Gastrocnemius medialis (tissue), 4 donors: ENCODE measurements at regions not wholly inside any gene's neighbourhood (a gene's known extent, or its start where the extent isn't known, plus 50 kb on each side); places are given as distances from the start of the nearest gene placed in this dataset.

Experiments used
- ATAC-seq, 2 donors: fragments of 150-250 bp; one replicate each; pipeline ENCODE4 v1.9.1; 2016
- DNase-seq, 2 donors: peaks; one replicate each; pipeline ENCODE4 v3.0.0-alpha.2; 2019
- H3K27ac ChIP-seq, 4 donors: fragments of 200-600 bp; sonication (generic); 1 replicate in 1 of 4; 2 replicates in 3 of 4; pipeline ENCODE4 v1.5.1; 2016 to 2018; ENCODE audit warnings: mild to moderate bottlenecking in 2 of 4, moderate library complexity in 1 of 4
- H3K27me3 ChIP-seq, 3 donors: fragments of 200-600 bp; sonication (generic) in 2 of 3; 1 replicate in 1 of 3; 2 replicates in 2 of 3; pipeline versions ENCODE4 v1.5.1 to v1.6.0; 2016 to 2019; ENCODE audit warnings: mild to moderate bottlenecking in 1 of 3, moderate library complexity in 1 of 3
- H3K36me3 ChIP-seq, 2 donors: fragments of 200-600 bp; sonication (generic) in 1 of 2; one replicate each; pipeline ENCODE4 v1.5.1; 2017 to 2018
- H3K4me1 ChIP-seq, 2 donors: fragments of 200-600 bp; sonication (generic) in 1 of 2; one replicate each; pipeline ENCODE4 v1.5.1; 2016 to 2017; ENCODE audit warnings: mild to moderate bottlenecking in 2 of 2
- H3K4me3 ChIP-seq, 4 donors: fragments of 200-600 bp; sonication (generic) in 3 of 4; 1 replicate in 1 of 4; 2 replicates in 3 of 4; pipeline ENCODE4 v1.5.1; 2016 to 2019; ENCODE audit warnings: mild to moderate bottlenecking in 2 of 4
- H3K9me3 ChIP-seq, 3 donors: fragments of 200-600 bp; sonication (generic) in 2 of 3; 1 replicate in 1 of 3; 2 replicates in 2 of 3; pipeline ENCODE4 v1.5.1; 2016 to 2019
- CTCF ChIP-seq, 5 experiments: fragments of 450-650 bp in 3 of 5; fragments of 200-600 bp in 2 of 5; sonication (generic) in 2 of 5; IDR thresholded peaks in 4 of 5; conservative IDR thresholded peaks in 1 of 5; 1 replicate in 4 of 5; 2 replicates in 1 of 5; pipeline ENCODE4 v1.5.1; 2016 to 2019; ENCODE audit warnings: antibody characterized with exemption in 5 of 5, mild to moderate bottlenecking in 3 of 5, moderate library complexity in 3 of 5
- POLR2A ChIP-seq, 2 donors: fragments of 450-650 bp; IDR thresholded peaks; one replicate each; pipeline ENCODE4 v1.6.1; 2017; ENCODE audit warnings: antibody characterized with exemption in 2 of 2, mild to moderate bottlenecking in 2 of 2, moderate library complexity in 2 of 2
- in situ Hi-C, 4 donors: fragments of 200-750 bp; cut with MboI; loops; one replicate each; pipeline versions ENCODE4 v1.15.0 to v1.8.0; 2017; ENCODE audit warnings: low sequenced_read_pairs in 4 of 4
- intact Hi-C: fragments of 100-400 bp; cut with DNase I; formaldehyde crosslinking; loops from one replicate; pipeline ENCODE4 v1.15.1; 2023; ENCODE audit warnings: low total_unique reads

GRCh38 chr2:236974752-236975151, 110.9 kb upstream of the COPS8 start:
- Histone ChIP-seq H3K27me3 (peaks cover 0 to 16% (median 0%) of the 10 kb centered on the region in 3 donors), H3K27ac (peak overlapping the region in 1 of 4 donors; percentile 56), H3K4me3 (no peak overlapping the region), H3K4me1 (no peaks in the 10 kb centered on the region), H3K9me3 (no peaks in the 10 kb centered on the region), H3K36me3 (no peaks in the 10 kb centered on the region)
- no peak for DNase-seq
- intact Hi-C loops = loop anchor here (5.0 kb wide), 1 partner anchor 312 kb away; no protein-coding TSS in a partner anchor
- TF ChIP-seq POLR2A (IDR thresholded peaks at IDR 0.05) = no peak
- no peak for TF ChIP-seq CTCF (IDR thresholded peaks at IDR 0.05 in 4 of 5, conservative IDR thresholded peaks at IDR 0.05 in 1 of 5)
- in situ Hi-C loops = no loop called here
- ATAC-seq = no peak

- Histone ChIP-seq H3K4me1 (no peaks in the 10 kb centered on the region), H3K36me3 (no peaks in the 10 kb centered on the region), H3K27me3 (peaks cover 0 to 16% (median 0%) of the 10 kb centered on the region in 3 donors), H3K4me3 (no peak overlapping the region), H3K27ac (peak overlapping the region; percentile 39 to 56 (median 44)), H3K9me3 (no peaks in the 10 kb centered on the region)
- no peak for TF ChIP-seq POLR2A (IDR thresholded peaks at IDR 0.05)
- TF ChIP-seq CTCF (IDR thresholded peaks at IDR 0.05 in 4 of 5, conservative IDR thresholded peaks at IDR 0.05 in 1 of 5) = no peak
- in situ Hi-C loops (no loop called here), intact Hi-C loops (no loop called here)
- DNase-seq (no peak), ATAC-seq (no peak)
Observed at GRCh38 chr2:236975766-236976165, 109.9 kb upstream of the COPS8 start.

- no peaks in the 10 kb centered on the region for H3K4me1 ChIP-seq
- H3K27me3 ChIP-seq = peaks cover 0 to 13% (median 0%) of the 10 kb centered on the region in 3 donors
- in situ Hi-C loops (no loop called here), intact Hi-C loops (no loop called here)
- no peaks in the 10 kb centered on the region for H3K9me3 ChIP-seq
- ATAC-seq (peak; percentile 57 to 68), DNase-seq (peak in 1 of 2 donors; percentile 53)
- H3K27ac ChIP-seq = peak overlapping the region; percentile 47 to 65 (median 58)
- no peaks in the 10 kb centered on the region for H3K36me3 ChIP-seq
- peak in 1 of 2 donors; percentile 9 for TF ChIP-seq POLR2A (IDR thresholded peaks at IDR 0.05)
- no peak for TF ChIP-seq CTCF (IDR thresholded peaks at IDR 0.05 in 4 of 5, conservative IDR thresholded peaks at IDR 0.05 in 1 of 5)
- no peak overlapping the region for H3K4me3 ChIP-seq
Observed at GRCh38 chr2:236976266-236977062, 109.2 kb upstream of the COPS8 start.

GRCh38 chr2:236977063-236977851, 108.4 kb upstream of the COPS8 start:
- Histone ChIP-seq H3K36me3 (no peaks in the 10 kb centered on the region), H3K27me3 (peaks cover 0 to 8% (median 0%) of the 10 kb centered on the region in 3 donors), H3K4me3 (no peak overlapping the region), H3K4me1 (no peaks in the 10 kb centered on the region), H3K27ac (peak overlapping the region; percentile 44 to 65 (median 58)), H3K9me3 (no peaks in the 10 kb centered on the region)
- intact Hi-C loops = no loop called here
- in situ Hi-C loops = no loop called here
- TF ChIP-seq CTCF (IDR thresholded peaks at IDR 0.05 in 4 of 5, conservative IDR thresholded peaks at IDR 0.05 in 1 of 5) (no peak), POLR2A (IDR thresholded peaks at IDR 0.05) (no peak)
- no peak for DNase-seq
- ATAC-seq = no peak
